ENCODE measurements at regions not wholly inside any gene's neighbourhood (a gene's known extent, or its start where the extent isn't known, plus 50 kb on each side); places are given as distances from the start of the nearest gene placed in this dataset.

DNA sequence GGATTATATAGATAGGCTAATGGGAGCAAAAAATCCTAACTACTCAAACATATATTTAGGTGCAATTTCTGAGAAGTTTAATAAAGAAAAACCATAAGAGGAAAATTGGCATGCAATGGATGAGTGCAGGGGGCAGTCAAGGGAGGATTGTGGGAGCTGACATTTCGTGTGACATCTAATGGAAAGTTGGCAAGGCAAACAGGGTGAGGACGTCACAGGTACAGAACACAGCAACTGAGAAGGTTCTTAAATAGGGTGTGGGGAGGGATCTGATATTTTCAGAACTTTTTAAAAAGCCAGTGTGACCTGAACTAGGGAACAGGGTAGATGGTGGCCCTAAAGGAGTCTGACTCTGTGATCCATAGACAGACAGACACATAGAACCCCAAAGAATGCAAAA lies 194.9 kb upstream of the GLI3 start:
- ATAC-seq, result no peak

DNA sequence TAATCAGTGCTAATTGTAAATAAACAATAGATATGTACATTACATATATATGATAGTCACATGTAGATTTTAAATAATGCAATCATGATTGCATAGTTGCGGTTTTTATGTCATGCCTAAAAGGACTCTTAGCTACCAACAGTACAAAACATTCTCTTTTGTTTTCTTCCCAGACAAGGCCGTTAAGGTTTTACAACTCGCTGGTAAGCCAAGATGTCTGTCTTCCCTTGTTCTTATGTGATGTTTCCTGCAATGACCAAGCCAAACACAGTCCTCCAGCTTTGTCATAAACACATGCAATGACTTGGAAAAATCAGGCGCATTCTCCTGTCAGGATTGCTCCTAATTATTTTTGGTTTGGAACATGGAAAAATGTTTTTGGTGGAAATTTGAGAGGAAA lies 192.3 kb upstream of the GLI3 start:
- no peak for ATAC-seq

DNA sequence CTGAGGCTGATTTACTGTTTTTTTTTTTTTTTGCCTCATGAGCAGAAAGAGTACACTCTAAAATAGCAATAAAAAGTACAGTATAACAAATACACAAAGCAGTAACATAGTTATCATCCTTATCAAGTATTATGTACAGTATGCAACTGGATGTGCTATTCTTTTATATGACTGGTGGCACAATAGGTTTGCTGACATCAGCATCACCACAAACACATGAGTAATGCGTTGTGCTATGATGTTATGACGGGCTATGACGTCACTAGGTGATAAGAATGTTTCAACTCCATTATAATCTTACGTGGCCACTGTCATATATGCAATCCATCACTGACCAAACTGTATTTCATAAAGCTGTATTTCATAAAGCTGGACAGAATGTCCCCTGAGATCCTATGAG lies 189.2 kb upstream of the GLI3 start:
- no peak for ATAC-seq

DNA sequence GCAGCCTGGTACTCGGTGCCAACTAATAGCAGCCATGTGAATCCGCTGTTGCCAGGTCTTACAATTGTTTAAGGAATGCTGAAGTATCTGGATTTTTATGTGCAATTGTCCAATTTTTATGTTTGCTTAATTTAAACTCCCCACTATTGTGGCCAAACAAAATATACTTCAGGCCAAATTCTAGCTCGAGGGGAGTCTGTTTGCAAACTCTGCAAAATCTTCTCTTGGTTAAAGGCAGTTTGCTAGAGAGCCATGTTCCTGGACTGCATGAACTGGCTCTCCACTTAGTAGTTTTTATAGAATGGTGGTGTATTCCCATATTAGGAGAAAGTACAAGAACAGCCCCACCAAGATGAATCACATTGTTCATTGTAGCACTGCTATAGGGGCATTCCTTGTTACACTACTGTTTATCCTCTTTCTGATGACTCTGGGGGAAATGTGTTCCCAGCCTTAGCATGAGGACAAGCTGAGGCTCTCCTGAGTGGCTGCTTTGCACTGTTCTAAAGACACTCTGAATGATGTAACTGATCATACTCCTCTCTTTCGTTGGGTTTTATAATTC lies 178.0 kb upstream of the GLI3 start:
- no peak for ATAC-seq

DNA sequence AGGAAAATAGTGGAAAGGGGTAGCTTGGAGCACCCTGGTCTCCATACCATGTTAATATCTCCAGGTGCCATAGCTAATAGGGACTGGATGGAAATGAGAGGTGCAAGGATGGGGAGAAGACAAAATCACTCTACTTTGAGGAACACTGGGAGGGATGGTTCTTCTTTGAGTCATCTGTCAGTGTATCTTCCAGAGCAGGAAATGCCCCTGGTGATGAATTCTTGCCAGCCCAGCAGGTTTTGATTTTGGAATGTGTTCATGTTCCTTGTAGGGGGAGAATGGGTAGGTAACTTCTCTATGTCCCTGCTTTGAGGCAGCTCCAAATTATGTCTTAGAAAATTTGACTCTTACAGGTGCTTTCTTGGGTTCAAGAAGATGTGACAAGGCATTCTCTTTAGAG lies 177.0 kb upstream of the GLI3 start:
- ATAC-seq, result no peak

DNA sequence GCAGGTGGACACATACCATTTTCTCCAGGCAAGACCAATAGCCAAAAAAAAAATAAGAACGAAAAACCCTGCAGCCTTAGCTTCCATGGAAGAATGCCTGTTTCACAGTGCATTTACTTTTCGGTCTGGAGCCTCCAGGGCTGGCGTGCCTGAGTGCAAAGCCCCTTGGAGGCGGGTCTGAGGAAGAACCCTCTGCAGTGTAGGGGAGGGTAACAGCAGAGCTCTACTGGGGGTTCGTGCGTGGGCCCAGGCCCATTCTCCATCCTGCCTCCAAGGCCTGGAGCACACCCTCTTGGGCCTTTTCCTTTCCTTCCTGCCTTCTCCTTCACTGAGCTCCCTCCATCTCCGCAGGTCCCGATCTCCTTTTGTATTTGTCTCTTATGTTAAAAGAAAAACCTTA lies 172.3 kb upstream of the GLI3 start:
- ATAC-seq, result no peak

DNA sequence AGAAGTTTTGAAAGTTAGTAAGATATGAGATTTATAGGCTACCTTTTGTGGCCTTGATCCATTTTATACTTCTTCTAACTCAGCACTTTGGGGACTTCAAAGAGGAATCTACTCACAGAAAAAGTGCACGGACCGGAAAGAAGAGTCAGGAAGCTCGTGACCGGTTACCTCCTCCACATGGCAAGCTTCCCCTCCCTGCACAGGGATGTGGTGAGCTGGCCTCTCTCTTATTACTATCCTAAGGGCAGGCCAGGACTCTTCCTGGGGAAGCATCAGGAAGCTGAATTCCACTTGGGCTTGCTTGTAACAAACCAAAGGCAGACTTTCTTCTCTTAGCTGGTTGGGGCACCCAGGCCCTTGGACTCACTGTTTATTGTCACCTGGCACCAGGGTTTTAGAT lies 170.8 kb upstream of the GLI3 start:
- ATAC-seq, result no peak

DNA sequence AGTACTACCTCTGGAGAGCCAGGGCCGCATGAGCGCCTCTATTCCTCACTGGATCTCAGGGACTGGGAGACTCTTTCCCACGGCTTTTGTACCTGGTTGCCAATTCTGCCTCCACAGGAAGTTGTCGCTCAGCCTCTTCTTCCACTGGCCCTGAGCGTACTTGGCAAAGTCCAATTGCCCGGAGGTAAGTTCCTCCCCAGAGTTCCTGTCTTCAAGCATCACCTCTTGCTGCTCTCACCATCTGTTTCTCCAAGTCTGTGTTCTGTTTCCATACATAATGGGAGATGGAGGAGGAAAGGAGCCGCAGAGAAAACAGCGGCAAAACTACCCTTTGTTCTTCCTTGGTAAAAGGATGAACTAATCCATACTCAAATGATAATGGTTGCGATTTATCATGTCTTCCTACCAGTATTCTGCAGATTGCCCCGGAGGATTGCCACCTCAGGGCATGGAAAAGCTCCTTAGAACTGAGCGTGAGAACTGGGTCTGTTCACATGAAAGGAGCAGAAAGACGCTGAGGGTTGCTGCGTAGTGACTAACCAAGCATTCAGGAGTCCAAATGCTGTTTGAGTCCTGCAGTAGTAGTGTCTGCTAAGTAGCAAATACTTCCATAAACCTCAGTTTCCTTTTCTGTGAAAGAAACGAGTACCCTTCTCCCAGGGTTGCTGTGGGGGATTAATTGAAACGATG lies 170.2 kb upstream of the GLI3 start:
- ATAC-seq, result no peak

DNA sequence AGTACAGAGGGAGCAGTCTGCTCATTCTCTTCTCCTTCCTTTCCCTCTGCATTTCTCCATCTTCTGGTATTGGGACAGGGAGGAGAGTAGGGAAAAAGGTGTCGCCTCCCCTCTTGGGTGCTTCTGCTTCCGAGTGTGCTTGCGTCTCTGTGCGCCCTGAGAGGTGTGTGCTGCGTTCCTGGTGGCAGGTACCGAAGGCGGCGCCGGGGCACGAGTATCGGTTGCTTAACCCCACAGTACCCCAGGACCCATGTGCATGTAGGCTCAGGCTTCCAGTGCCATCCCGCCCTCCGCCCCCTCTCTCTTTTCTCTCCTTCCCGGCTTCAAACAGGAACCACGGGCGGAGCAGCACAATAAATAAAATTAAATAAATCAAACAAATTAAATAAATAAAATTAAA lies 169.3 kb upstream of the GLI3 start:
- no peak for ATAC-seq

DNA sequence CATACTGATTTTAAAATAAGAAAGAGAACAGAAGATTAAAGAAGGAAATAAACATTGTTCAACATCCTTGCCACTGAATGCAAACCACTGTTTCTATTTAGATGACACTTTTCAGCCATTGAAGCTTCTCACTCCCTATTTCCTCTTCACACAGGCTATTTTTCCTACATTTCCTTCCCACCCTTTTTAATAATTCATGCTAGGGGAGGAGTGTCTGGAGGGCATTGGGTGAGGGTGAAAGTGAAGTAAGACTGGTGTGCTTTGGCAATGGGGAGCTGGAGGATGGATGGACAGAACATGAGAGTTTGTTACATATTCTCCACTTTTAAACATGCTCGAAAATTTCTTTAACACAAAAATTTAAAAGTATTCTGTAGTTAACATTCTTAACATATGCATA lies 168.8 kb upstream of the GLI3 start:
- no peak for ATAC-seq

DNA sequence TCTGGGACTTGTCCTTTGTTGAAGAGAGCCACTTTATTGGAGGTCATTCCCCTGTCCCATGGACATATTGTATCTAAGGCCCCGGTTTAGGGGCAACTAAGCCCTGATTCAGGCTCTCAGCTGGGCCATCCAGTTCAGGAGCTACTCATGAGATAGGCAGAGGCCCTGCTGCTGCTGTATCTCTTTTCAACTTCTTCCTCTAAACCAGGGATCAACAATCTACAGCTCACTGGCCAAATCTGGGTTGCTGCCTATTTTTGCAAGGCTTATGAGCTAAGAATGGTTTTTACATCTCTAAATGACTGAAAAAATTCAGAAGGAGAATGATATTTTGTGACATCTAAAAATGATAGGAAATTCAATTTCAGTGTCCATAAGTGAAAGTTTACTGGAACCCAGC lies 166.8 kb upstream of the GLI3 start:
- ATAC-seq, result no peak

DNA sequence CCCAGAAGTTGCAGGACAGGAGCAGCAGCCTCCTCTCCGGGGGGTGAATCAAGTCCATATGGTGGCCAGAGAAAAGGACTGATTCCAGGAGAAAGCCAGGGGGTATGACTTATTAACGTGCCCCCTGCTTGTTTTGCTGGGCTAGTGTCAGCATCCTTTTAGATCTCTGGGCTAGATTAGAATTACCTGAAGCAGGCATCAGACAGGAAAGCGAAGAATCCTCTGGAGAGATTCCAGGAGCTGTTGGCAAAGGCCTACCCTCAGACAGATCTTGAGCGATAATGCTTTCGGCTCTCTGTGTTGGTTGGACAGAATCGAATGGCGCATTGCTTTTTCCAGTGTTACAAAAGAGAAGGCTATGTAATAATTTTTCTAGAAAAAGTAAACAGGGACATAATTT lies 164.0 kb upstream of the GLI3 start:
- no peak for ATAC-seq

DNA sequence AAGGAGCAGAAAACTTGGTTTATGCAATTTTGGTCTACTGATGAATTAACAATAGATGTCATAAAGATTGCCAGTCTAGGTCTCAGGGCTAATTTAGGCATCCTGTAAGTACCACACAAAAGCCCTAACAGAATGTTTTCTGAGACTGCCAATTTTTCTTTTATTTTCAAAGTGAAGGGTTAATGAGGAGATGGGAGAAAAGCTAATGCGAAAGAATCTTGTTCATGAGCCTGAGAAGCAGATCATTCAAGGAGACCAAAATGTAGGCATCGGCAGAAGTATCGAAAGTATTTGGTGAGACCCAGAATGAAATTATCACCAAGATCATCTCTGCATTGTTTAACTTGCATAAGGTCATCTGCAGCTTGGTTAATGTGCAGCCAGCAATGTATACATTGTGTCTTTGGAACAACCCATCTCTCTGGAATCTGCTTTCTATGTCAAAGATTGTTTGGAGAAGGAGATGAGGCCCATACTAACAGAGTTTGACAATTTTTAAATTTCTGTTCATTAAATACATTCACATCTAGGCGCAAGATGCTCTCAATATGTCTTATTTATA lies 163.3 kb upstream of the GLI3 start:
- no peak for ATAC-seq

DNA sequence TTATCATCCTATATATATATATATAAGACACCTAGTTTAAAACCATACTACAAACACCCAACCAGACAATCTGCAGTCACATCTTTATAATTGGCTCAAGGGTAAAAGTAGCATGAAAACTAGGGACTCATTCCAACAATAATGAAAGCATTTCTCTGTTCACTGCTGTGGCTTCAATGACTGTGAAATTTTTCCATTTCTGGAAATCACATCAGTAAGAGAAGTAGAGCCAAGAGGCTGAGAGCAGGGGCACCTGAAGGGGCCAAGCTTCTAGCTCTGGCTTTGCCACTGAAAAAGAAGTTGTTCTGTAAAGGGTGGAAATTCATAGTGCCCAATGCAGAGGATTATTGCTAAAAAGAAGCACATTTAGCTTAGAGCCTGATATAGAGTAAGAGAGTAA lies 158.6 kb upstream of the GLI3 start:
- no peak for ATAC-seq

DNA sequence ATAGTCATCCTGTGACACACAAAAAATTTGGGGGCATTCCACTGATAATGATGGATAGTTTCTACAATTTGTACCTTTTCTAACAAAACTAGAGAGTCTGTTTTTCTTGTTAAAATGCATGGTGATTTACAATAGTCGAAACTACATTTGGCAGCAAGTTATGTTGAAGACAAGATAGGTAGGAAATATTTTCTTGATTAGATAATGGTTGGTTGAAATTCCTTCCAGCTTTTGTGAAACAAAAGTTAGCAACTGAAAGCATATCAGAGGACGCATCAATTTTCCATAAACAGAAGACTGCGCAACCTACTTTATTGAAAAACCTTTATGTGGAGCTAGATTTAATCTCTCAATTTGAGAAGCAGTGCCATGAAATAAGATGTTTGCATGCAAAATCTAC lies 155.8 kb upstream of the GLI3 start:
- ATAC-seq, result no peak

DNA sequence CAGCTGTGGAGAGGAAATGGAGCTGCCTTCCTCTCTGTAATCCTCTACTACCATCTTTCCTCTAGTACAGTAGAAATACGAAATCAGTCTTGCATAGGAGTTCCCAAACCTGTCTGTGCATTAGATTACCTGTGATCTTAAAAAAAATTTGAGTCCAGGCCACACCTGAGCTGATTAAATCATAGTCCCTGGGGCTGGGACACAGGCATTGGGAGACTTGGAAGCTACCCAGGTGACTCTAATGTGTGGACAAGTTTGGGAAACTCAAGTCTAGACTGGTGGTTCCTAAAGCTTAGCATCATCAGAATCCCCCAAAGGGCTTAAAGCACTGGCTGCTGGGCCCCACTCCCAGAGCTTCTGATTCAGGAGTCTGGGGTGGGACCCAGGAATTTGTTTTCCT lies 152.7 kb upstream of the GLI3 start:
- ATAC-seq, result no peak

DNA sequence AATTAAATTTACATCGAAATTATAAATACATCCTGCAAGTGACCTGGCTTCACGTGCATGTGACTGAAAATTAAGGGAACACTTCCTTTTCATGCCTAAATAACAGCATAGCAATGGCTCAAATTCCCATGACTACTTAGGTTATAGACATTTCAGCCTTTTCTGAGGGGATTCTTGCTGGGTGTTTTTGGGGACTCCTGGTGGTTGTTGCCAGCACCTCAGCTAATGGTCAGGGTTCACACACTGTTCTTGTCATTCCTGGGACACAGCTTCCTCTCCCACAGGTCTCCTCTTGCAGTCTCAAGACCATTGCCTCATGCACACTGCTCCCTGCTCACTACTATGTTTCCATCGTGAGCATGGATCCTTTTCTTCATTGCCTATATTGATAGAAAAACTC lies 148.9 kb upstream of the GLI3 start:
- ATAC-seq, result no peak

DNA sequence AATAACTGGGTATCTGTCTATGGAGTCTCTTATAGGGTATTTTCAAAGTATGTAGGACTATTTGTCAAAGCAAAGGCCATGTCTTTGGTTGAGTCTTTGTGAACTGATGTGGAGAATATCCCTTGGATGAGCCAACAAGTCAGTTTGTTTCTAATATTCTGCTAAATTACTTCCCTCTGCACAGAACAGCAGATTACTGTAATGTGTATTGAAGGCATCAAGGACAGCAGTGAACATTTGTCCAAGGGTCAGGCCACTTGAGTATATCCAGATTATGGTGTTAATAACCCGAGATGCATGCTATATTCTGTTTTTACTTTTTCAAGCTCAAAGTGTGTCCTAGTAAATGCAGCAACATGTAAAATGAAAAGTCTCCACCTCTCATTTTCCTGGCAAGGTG lies 144.2 kb upstream of the GLI3 start:
- no peak for ATAC-seq

DNA sequence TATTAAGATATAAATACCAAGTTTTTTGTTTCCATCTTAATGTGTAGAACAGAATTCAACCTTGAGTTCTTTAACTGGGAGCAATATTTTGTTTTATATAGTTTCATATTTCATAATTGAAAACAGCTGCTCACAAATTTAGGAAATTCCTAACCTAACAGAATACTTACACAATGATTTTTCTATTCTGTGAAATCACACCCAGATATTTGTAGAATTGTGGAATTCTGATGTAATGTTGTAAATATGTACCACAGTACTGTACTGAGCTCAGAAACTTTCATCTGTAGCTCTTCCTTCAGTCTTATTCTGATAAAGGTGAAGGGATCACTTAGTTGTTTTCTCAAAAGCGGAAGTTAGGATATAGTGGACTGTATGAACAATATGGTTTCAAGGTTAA lies 143.4 kb upstream of the GLI3 start:
- ATAC-seq, result no peak

DNA sequence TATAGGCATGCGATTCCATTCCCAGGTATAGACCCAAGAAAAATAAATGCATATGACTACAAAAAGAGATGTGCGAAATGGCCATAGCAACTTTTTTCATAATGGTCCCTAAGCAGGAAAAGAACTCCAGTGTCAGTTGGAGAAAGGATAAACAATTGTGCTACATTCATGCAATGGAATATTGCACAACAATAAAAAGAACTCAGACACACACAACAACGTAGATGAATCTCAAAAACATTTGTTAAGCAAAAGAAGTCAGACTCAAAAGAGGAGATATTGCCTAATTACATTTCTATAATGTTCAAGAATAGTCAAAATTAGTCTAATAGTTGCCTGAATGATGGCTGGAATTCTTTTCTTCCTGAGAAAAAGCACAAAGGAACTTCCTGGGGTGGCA lies 141.1 kb upstream of the GLI3 start:
- ATAC-seq, result no peak

DNA sequence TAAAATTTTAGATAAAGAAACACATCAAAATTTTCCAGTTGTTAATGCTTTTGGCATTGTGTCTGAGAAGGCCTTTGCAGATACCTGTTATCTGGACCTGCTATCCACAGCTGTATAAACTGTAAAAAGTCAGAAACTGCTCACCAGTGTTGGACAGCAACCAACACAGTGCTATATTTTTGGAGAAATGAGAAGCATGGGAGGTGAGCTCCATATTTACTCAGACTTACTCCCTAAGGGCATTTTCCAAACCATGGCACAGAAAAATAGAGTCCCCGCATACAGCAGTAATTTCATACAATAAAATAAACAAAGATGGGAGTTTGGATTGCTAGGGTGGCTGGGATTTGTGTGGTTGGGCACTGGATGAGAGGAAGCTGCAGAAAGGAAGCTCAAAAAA lies 136.3 kb upstream of the GLI3 start:
- ATAC-seq, result no peak

DNA sequence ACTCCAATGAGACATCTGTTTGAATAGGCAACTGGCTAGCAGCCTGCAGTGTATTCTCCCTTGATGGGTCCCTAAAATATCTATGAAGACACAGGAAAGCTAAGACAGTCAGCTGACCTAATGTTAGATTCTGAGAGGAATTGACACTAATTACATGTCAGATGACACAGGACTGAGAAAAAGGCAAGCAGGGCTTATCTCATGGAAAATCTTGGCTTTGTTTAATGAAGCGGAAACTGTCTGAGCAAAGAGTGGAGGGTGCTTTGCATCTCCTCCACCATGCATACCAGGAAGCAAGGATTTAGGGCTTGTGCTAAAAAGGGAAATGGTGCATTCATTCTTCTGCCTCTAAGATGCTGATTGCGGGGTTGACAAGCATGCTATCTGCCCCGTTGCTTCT lies 135.5 kb upstream of the GLI3 start:
- ATAC-seq, result no peak

DNA sequence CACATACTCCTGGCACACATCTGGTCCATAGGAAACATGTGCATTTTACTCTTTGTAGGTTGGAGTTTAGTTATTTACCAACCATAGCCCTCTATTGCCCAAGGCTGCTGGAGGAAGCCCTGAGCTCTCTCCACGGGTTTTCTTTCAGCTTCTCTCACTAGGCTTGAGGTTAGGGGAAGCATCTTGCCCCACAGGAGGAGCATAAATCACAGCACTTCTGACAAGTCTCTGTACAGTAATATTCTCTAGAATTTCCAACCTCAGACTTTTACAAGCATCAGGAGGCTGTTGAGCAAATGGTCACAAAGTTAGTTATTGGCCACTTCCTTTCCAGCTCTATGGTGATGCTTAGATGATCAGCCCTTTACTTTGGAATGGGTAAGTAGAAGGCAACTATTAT lies 122.9 kb upstream of the GLI3 start:
- no peak for ATAC-seq

DNA sequence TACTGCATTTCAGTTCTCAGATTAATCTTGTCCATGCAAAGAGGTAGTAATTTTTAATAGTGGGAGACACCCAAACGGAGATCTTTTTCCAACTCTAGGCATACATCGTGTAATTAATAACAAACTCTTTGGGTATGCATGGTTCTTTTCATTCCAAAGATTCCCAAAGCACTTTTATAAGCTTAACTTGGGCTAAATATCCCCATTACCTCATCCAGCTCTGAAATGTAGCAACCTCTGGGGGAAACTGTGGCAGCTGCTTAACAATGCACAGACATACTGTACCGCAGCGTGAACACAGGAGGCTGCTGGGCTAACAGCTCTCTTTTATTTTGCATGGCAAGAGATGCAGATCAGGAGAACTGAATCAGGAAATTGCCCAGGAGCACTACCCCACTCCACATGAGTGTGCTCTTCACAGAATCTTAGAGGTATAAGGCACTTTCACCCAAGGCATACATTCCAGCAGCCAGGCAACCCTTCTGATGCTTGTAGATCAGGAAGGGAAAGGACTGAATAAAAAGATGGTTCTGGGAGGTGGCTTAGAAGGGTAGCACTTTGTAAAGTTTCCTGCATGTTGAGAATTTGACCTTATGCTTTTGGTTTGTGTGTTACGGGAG lies 114.4 kb upstream of the GLI3 start:
- no peak for ATAC-seq

DNA sequence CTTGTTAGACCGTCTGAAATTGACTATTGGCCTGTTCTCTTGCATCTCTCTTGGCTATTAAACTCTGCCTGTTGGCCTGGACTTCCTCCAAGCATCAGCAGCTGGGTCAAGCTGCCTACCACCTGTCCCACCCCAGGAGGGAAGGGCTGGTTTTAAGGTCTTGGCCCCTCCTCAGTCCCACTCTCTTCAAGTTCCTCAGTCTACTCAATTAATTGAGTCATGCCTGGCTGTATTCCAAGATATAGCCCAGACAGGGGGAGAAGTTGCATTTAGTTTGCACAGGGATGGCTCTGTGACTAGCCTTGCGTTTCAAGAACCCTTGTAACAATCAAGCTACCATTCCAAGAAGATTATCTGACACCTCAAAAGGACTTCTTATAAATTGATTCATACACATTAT lies 113.8 kb upstream of the GLI3 start:
- ATAC-seq, result no peak
